CD4-positive, alpha-beta T cell (primary cell): ENCODE measurements at regions not wholly inside any gene's neighbourhood (a gene's known extent, or its start where the extent isn't known, plus 50 kb on each side); places are given as distances from the start of the nearest gene placed in this dataset.

Experiments used
- ATAC-seq: fragments of 200-7000 bp; cut with Tn5 transposase; one replicate; pipeline ENCODE4 v1.10.0; 2022; ENCODE audit warnings: mild to moderate bottlenecking; ENCODE audit not compliant: poor library complexity
- CTCF ChIA-PET: fragments of 350-600 bp; sonication (Branson Sonifier 250); formaldehyde crosslinking; loops from one replicate; lab custom pipeline; 2021; ENCODE audit warnings: antibody characterized with exemption, inconsistent platforms; lab: Charles Lee
- POLR2A ChIA-PET: fragments of 350-600 bp; sonication (Branson Sonifier 250); formaldehyde crosslinking; loops from one replicate; lab custom pipeline; 2021; ENCODE audit warnings: antibody characterized with exemption, inconsistent platforms; lab: Charles Lee
- DNase-seq, 14 experiments: peaks; one replicate each; pipeline ENCODE4 v3.0.0-alpha.2; 2013 to 2020; ENCODE audit warnings: mixed read lengths in 2 of 14
- H3K27ac ChIP-seq, 2 donors: one replicate each; pipeline versions ENCODE4 v1.5.1 to v1.7.0; 2013; ENCODE audit warnings: low read length in 2 of 2, low read depth in 1 of 2, mild to moderate bottlenecking in 1 of 2
- H3K27me3 ChIP-seq, 2 experiments: 1 replicate in 1 of 2; 2 replicates in 1 of 2; pipeline versions ENCODE4 v1.6.1 to v1.7.0; 2013; ENCODE audit warnings: low read length in 2 of 2, control low read depth in 1 of 2, mild to moderate bottlenecking in 1 of 2, moderate library complexity in 1 of 2; ENCODE audit not compliant: insufficient read depth in 2 of 2, control insufficient read depth in 1 of 2
- H3K36me3 ChIP-seq: one replicate; pipeline ENCODE4 v1.6.1; 2013; ENCODE audit warnings: low read length, control low read depth; ENCODE audit not compliant: insufficient read depth
- H3K4me1 ChIP-seq: one replicate; pipeline ENCODE4 v1.6.1; 2013; ENCODE audit warnings: low read length, control low read depth; ENCODE audit not compliant: insufficient read depth
- H3K4me3 ChIP-seq: one replicate; pipeline ENCODE4 v1.5.1; 2013; ENCODE audit warnings: mild to moderate bottlenecking, low read length, moderate library complexity
- H3K9me3 ChIP-seq, 2 experiments: 1 replicate in 1 of 2; 2 replicates in 1 of 2; pipeline versions ENCODE4 v1.6.1 to v1.7.0; 2013; ENCODE audit warnings: low read length in 2 of 2, mild to moderate bottlenecking in 2 of 2, control low read depth in 1 of 2, moderate library complexity in 1 of 2; ENCODE audit not compliant: control insufficient read depth in 1 of 2, insufficient read depth in 1 of 2
- H3K27ac Mint-ChIP-seq: one replicate; pipeline ENCODE4 v1.8.0; 2020; ENCODE audit warnings: mixed read lengths
- H3K27me3 Mint-ChIP-seq: one replicate; pipeline ENCODE4 v1.8.0; 2021; ENCODE audit warnings: mixed read lengths
- H3K36me3 Mint-ChIP-seq: one replicate; pipeline ENCODE4 v1.8.0; 2021; ENCODE audit warnings: low read depth, mixed read lengths
- H3K4me1 Mint-ChIP-seq: one replicate; pipeline ENCODE4 v1.8.0; 2021; ENCODE audit warnings: low read depth, mixed read lengths
- H3K4me3 Mint-ChIP-seq: one replicate; pipeline ENCODE4 v1.8.0; 2020; ENCODE audit warnings: mild to moderate bottlenecking, mixed read lengths
- H3K9me3 Mint-ChIP-seq: one replicate; pipeline ENCODE4 v1.8.0; 2020; ENCODE audit warnings: mixed read lengths
- CTCF ChIP-seq: fragments of 200-600 bp; IDR thresholded peaks from one replicate; pipeline ENCODE4 v1.8.0; 2022; ENCODE audit warnings: antibody characterized with exemption, mild to moderate bottlenecking
- intact Hi-C, 2 experiments: fragments of 100-400 bp; cut with DNase I in 1 of 2; cut with micrococcal nuclease in 1 of 2; formaldehyde crosslinking; loops; one replicate each; pipeline versions ENCODE4 v1.15.1 to v1.9.0; 2023 to 2025; cut with DNase I, micrococcal nuclease

- Histone ChIP-seq H3K4me3 (no peak overlapping the region), H3K36me3 (no peaks in the 10 kb centered on the region), H3K9me3 (no peaks in the 10 kb centered on the region), H3K27me3 (no peaks in the 10 kb centered on the region), H3K4me1 (no peaks in the 10 kb centered on the region), H3K27ac (no peak overlapping the region)
- Mint-ChIP-seq H3K9me3 (no peaks in the 10 kb centered on the region), H3K27ac (no peak overlapping the region), H3K4me1 (no peaks in the 10 kb centered on the region), H3K36me3 (no peaks in the 10 kb centered on the region), H3K27me3 (no peaks in the 10 kb centered on the region), H3K4me3 (no peak overlapping the region)
- intact Hi-C loops = no loop called here
- TF ChIP-seq CTCF = no peak
- ChIA-PET CTCF (no interaction called here), POLR2A (no interaction called here)
- no peak for DNase-seq
- ATAC-seq = no peak
These were observed 204.8 kb downstream of the KCNK2 start for GRCh38 chr1:215287362-215287761.

- Mint-ChIP-seq H3K27me3 (no peaks in the 10 kb centered on the region), H3K27ac (no peak overlapping the region), H3K4me1 (no peaks in the 10 kb centered on the region), H3K36me3 (no peaks in the 10 kb centered on the region), H3K9me3 (peaks cover 6% of the 10 kb centered on the region), H3K4me3 (no peak overlapping the region)
- no peak overlapping the region for H3K27ac ChIP-seq
- POLR2A ChIA-PET = no interaction called here
- H3K9me3 ChIP-seq = peaks cover 0 to 7% of the 10 kb centered on the region in 2 experiments
- CTCF ChIA-PET = no interaction called here
- H3K4me1 ChIP-seq = no peaks in the 10 kb centered on the region
- H3K36me3 ChIP-seq = no peaks in the 10 kb centered on the region
- intact Hi-C loops = no loop called here
- ATAC-seq (no peak), DNase-seq (no peak)
- H3K4me3 ChIP-seq = no peak overlapping the region
- TF ChIP-seq CTCF = no peak
- no peaks in the 10 kb centered on the region for H3K27me3 ChIP-seq
These were observed 207.5 kb downstream of the KCNK2 start for GRCh38 chr1:215290018-215290417.

- Histone ChIP-seq H3K4me1 (no peaks in the 10 kb centered on the region), H3K27ac (no peak overlapping the region), H3K36me3 (no peaks in the 10 kb centered on the region), H3K9me3 (peaks cover 7 to 8% of the 10 kb centered on the region in 2 experiments), H3K27me3 (no peaks in the 10 kb centered on the region), H3K4me3 (no peak overlapping the region)
- ChIA-PET CTCF (no interaction called here), POLR2A (no interaction called here)
- DNase-seq (no peak), ATAC-seq (no peak)
- intact Hi-C loops = no loop called here
- Mint-ChIP-seq H3K4me1 (no peaks in the 10 kb centered on the region), H3K36me3 (no peaks in the 10 kb centered on the region), H3K27me3 (no peaks in the 10 kb centered on the region), H3K27ac (no peak overlapping the region), H3K9me3 (peaks cover 8% of the 10 kb centered on the region), H3K4me3 (no peak overlapping the region)
- TF ChIP-seq CTCF = no peak
These were observed 210.4 kb downstream of the KCNK2 start for GRCh38 chr1:215292932-215293331.
